GM12891 (cell line): ENCODE measurements at regions not wholly inside any gene's neighbourhood (a gene's known extent, or its start where the extent isn't known, plus 50 kb on each side); places are given as distances from the start of the nearest gene placed in this dataset.

Source experiments
- DNase-seq: peaks from one replicate; pipeline ENCODE4 v3.0.0; 2011; ENCODE audit warnings: low spot score; ENCODE audit not compliant: insufficient read length
- FAIRE-seq: peaks from 2 replicates; lab custom pipeline; 2011; peaks lifted over from hg19 to GRCh38; lab: Jason Lieb, UNC
- PAX5 ChIP-seq: IDR thresholded peaks from 2 replicates; pipeline ENCODE4 v1.6.1; 2011; ENCODE audit warnings: low read length, moderate library complexity, mild to moderate bottlenecking; ENCODE audit not compliant: insufficient read depth, severe bottlenecking
- POLR2A ChIP-seq: IDR thresholded peaks from 2 replicates; pipeline ENCODE4 v1.6.1; 2011; ENCODE audit warnings: low read depth, low read length, control low read depth
- POLR2AphosphoS5 ChIP-seq: IDR thresholded peaks from 2 replicates; pipeline ENCODE4 v1.6.1; 2011; ENCODE audit warnings: low read depth, low read length, control low read depth
- POU2F2 ChIP-seq: IDR thresholded peaks from 2 replicates; pipeline ENCODE4 v1.6.1; 2011; ENCODE audit warnings: low read depth, mild to moderate bottlenecking, control low read depth, low read length, moderate library complexity
- SPI1 ChIP-seq: IDR thresholded peaks from 2 replicates; pipeline ENCODE4 v1.6.1; 2011; ENCODE audit warnings: low read depth, low read length, control low read depth
- TAF1 ChIP-seq: IDR thresholded peaks from 2 replicates; pipeline ENCODE4 v1.6.1; 2011; ENCODE audit warnings: low read depth, low read length, control low read depth

DNA sequence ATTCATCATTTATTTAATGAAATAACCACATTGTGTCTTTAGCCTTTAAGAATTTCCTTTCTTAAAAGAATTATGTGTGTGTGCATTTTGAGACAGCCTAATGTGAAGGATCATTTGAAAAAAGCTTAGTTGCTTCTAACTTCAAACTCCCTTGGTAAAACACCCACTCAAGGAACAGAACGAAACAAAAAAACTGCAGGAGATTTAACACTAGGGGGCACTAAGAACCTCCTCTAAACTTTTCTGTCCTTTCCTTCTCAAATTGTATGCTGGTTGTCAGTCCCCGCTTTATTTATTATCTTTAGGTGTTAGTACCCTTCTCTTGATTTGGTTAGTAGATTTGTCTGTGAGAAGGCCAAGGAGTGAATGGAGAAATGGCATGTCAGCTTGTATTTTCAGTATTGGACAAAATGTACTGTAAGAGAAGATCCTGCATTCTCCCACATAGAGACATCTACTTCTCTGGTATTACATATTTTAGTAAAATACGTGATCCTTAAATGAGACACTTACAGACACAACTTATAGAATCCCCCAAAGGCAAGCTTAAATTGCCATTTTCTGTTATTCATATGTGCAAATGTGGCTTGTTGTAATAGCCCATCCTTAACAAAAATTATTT, 229.7 kb downstream of the MRPS30 start:
- DNase-seq (peak; percentile 1), FAIRE-seq (no peak)
- TF ChIP-seq TAF1 = no peak
- no peak for TF ChIP-seq POU2F2

- TF ChIP-seq POLR2A (no peak), TAF1 (no peak), POU2F2 (no peak), POLR2AphosphoS5 (no peak), SPI1 (no peak), PAX5 (no peak)
- no peak for FAIRE-seq
- no peak for DNase-seq
Observed at GRCh38 chr5:45042283-45042682, 233.5 kb downstream of the MRPS30 start.

- TF ChIP-seq TAF1 = no peak
- TF ChIP-seq POU2F2 = no peak
- TF ChIP-seq POLR2AphosphoS5 = no peak
- no peak for TF ChIP-seq PAX5
- no peak for TF ChIP-seq SPI1
- TF ChIP-seq POLR2A = no peak
- no peak for FAIRE-seq
- DNase-seq = no peak
Observed at GRCh38 chr5:45057564-45057963, 248.8 kb downstream of the MRPS30 start.

DNA sequence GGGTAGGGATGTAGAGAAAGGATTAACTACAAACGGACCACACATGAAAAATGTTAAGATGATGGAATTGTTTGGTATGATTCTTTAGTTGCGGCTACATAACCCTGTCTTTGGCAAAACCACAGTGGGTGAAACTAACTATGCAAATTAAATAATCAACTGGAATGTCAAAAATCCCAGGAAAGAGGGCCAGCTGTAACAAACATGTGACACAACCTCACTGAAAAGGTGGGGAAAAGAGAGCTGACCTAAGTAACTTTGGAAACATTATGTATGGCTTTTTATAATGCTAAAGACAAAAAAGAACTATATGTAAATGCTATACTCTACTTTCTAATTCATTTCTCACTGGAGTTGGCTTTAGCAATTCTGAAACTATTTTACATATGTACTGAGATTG, 252.0 kb downstream of the MRPS30 start:
- no peak for DNase-seq
- no peak for TF ChIP-seq POLR2A
- TF ChIP-seq PAX5 = no peak
- no peak for TF ChIP-seq POLR2AphosphoS5
- no peak for TF ChIP-seq SPI1
- TF ChIP-seq TAF1 = no peak
- no peak for TF ChIP-seq POU2F2
- FAIRE-seq = no peak

- TF ChIP-seq POLR2A (no peak), POLR2AphosphoS5 (no peak)
- no peak for FAIRE-seq
- DNase-seq = no peak
Observed at GRCh38 chr5:45062044-45062443, 253.3 kb downstream of the MRPS30 start.

GRCh38 chr5:45081082-45081481, 272.3 kb downstream of the MRPS30 start:
- FAIRE-seq = no peak
- TF ChIP-seq SPI1 (no peak), POU2F2 (no peak), TAF1 (no peak), PAX5 (no peak), POLR2A (no peak), POLR2AphosphoS5 (no peak)
- DNase-seq = no peak

GRCh38 chr5:45089870-45090269, 281.1 kb downstream of the MRPS30 start:
- TF ChIP-seq POLR2A (no peak), POLR2AphosphoS5 (no peak), PAX5 (no peak), POU2F2 (no peak), SPI1 (no peak), TAF1 (no peak)
- FAIRE-seq = no peak
- no peak for DNase-seq

DNA sequence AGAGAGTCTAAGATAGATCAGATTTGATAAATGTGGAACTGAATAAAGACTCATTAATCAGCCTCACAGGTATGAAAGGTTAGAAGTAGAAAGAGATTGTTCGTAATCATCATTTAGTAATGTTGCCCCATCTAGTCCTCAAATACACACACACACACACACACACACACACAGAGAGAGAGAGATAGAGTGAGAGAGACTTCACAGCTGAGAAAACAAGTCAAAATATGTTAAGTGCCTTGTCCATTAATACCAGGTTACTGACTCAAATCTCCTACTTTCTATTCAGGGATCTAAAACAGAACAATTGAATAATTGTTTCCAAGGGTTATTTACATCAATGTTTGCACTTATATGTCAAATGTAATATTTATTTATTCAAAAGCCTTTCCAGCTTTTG, 284.6 kb downstream of the MRPS30 start:
- no peak for FAIRE-seq

GRCh38 chr5:45094876-45095440, 286.2 kb downstream of the MRPS30 start:
- FAIRE-seq = no peak
- TF ChIP-seq POLR2A = no peak
- TF ChIP-seq TAF1 = no peak
- TF ChIP-seq POU2F2 = no peak
- no peak for TF ChIP-seq PAX5
- TF ChIP-seq SPI1 = no peak
- TF ChIP-seq POLR2AphosphoS5 = no peak
- no peak for DNase-seq

More for the DNA sequence above, 284.6 kb downstream of the MRPS30 start:
- TF ChIP-seq PAX5 (no peak), SPI1 (no peak), POU2F2 (no peak), POLR2A (no peak), TAF1 (no peak), POLR2AphosphoS5 (no peak)
- DNase-seq = no peak

DNA sequence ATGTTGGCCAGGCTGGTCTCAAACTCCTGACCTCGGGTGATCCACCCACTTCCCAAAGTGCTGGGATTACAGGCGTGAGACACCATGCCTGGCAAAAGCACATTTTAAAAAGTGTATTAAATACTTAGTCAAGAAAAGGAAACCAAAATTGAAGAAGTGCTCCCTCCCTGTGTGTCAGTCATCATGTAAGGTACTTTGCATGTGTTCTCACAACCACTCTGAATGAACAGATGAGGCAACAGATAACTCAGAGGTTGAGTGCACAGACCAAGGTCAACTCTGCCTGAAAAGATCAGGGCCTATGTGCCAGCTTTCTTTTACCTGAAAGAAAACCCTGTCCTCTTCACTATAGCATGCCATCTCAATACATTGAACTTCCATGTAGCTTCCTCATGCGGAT, 289.7 kb downstream of the MRPS30 start:
- TF ChIP-seq TAF1 (no peak), POU2F2 (no peak), SPI1 (peak; percentile 63), POLR2A (no peak)
- no peak for FAIRE-seq
- no peak for DNase-seq
